HG02588 (cell line): ENCODE measurements at regions not wholly inside any gene's neighbourhood (a gene's known extent, or its start where the extent isn't known, plus 50 kb on each side); places are given as distances from the start of the nearest gene placed in this dataset.

Experiments
- ATAC-seq: cut with Tn5 transposase; IDR thresholded peaks from one replicate; pipeline ENCODE4 v1.9.1; 2021; ENCODE audit warnings: mild to moderate bottlenecking, moderate library complexity; ENCODE audit not compliant: unreplicated experiment

GRCh38 chr4:27181693-27182092 is 321.1 kb downstream of the STIM2 start:
- ATAC-seq: no peak

- ATAC-seq: no peak
Measured at GRCh38 chr4:27182211-27182610, 321.6 kb downstream of the STIM2 start.

- no peak for ATAC-seq
Measured at GRCh38 chr4:27184508-27185155, 324.0 kb downstream of the STIM2 start.

GRCh38 chr4:27186710-27187109 is 326.1 kb downstream of the STIM2 start:
- no peak for ATAC-seq

GRCh38 chr4:27187786-27188185 is 327.1 kb downstream of the STIM2 start:
- ATAC-seq: no peak

- no peak for ATAC-seq
Measured at GRCh38 chr4:27189683-27190082, 329.0 kb downstream of the STIM2 start.

- no peak for ATAC-seq
Measured at GRCh38 chr4:27191592-27191991, 331.0 kb downstream of the STIM2 start.

- no peak for ATAC-seq
Measured at GRCh38 chr4:27194599-27195176, 334.0 kb downstream of the STIM2 start.

- no peak for ATAC-seq
Measured at GRCh38 chr4:27198246-27198645, 337.6 kb downstream of the STIM2 start.

- ATAC-seq: no peak
Measured at GRCh38 chr4:27198971-27199370, 338.3 kb downstream of the STIM2 start.

- ATAC-seq: no peak
Measured at GRCh38 chr4:27206009-27206408, 345.4 kb downstream of the STIM2 start.

GRCh38 chr4:27210956-27211355 is 350.3 kb downstream of the STIM2 start:
- no peak for ATAC-seq

GRCh38 chr4:27214010-27214409 is 353.4 kb downstream of the STIM2 start:
- no peak for ATAC-seq

- ATAC-seq: no peak
Measured at GRCh38 chr4:27215220-27215826, 354.7 kb downstream of the STIM2 start.

- ATAC-seq: no peak
Measured at GRCh38 chr4:27217261-27217769, 356.7 kb downstream of the STIM2 start.

GRCh38 chr4:27218013-27218412 is 357.4 kb downstream of the STIM2 start:
- no peak for ATAC-seq

GRCh38 chr4:27223326-27223725 is 362.7 kb downstream of the STIM2 start:
- ATAC-seq: no peak

GRCh38 chr4:27233531-27233930 is 372.9 kb downstream of the STIM2 start:
- no peak for ATAC-seq

- ATAC-seq: no peak
Measured at GRCh38 chr4:27234306-27234899, 373.8 kb downstream of the STIM2 start.

- no peak for ATAC-seq
Measured at GRCh38 chr4:27239641-27240040, 379.0 kb downstream of the STIM2 start.

- ATAC-seq: no peak
Measured at GRCh38 chr4:27242217-27242616, 381.6 kb downstream of the STIM2 start.

GRCh38 chr4:27245216-27245615 is 384.6 kb downstream of the STIM2 start:
- ATAC-seq: no peak
